GM12865 (cell line): ENCODE measurements at regions not wholly inside any gene's neighbourhood (a gene's known extent, or its start where the extent isn't known, plus 50 kb on each side); places are given as distances from the start of the nearest gene placed in this dataset.

ENCODE experiments used
- DNase-seq: peaks from one replicate; pipeline ENCODE4 v3.0.0; 2010; ENCODE audit warnings: low read depth
- H3K4me3 ChIP-seq: 2 replicates; pipeline ENCODE4 v1.5.1; 2011; ENCODE audit warnings: mild to moderate bottlenecking, low read depth, low read length, control low read depth
- CTCF ChIP-seq: IDR thresholded peaks from 2 replicates; pipeline ENCODE4 v1.5.1; 2011; ENCODE audit warnings: low read length, control low read depth, low read depth, inconsistent platforms; ENCODE audit not compliant: insufficient read depth; ENCODE audit errors: missing control alignments

- H3K4me3 ChIP-seq, result no peak overlapping the region
- no peak for DNase-seq
- no peak for TF ChIP-seq CTCF
These were observed 143.2 kb upstream of the ZCCHC13 start for GRCh38 chrX:74160816-74161215.

- TF ChIP-seq CTCF, result no peak
- no peak overlapping the region for H3K4me3 ChIP-seq
- DNase-seq, result no peak
These were observed 143.6 kb upstream of the ZCCHC13 start for GRCh38 chrX:74160358-74160757.

- no peak for DNase-seq
- no peak for TF ChIP-seq CTCF
- H3K4me3 ChIP-seq, result no peak overlapping the region
These were observed 156.5 kb upstream of the ZCCHC13 start for GRCh38 chrX:74147439-74147838.

GRCh38 chrX:74138943-74139342 lies 165.0 kb upstream of the ZCCHC13 start:
- no peak overlapping the region for H3K4me3 ChIP-seq
- TF ChIP-seq CTCF, result no peak
- DNase-seq, result no peak

- H3K4me3 ChIP-seq, result no peak overlapping the region
- DNase-seq, result peak; percentile 43
- TF ChIP-seq CTCF, result peak; percentile 47
These were observed 170.7 kb upstream of the ZCCHC13 start for GRCh38 chrX:74133156-74133796.

- no peak overlapping the region for H3K4me3 ChIP-seq
- no peak for TF ChIP-seq CTCF
- DNase-seq, result no peak
These were observed 171.7 kb upstream of the ZCCHC13 start for GRCh38 chrX:74132280-74132679.

GRCh38 chrX:74119016-74119910 lies 184.7 kb upstream of the ZCCHC13 start:
- TF ChIP-seq CTCF, result no peak
- H3K4me3 ChIP-seq, result no peak overlapping the region
- DNase-seq, result no peak
